Esophagus mucosa (tissue), 1 donor: ENCODE measurements at regions not wholly inside any gene's neighbourhood (a gene's known extent, or its start where the extent isn't known, plus 50 kb on each side); places are given as distances from the start of the nearest gene placed in this dataset.
"Not testable (repeated sequence)": the region's sequence is repeated elsewhere in the genome, so short reads cannot be mapped to it uniquely, and the experiment has no call there.

ENCODE experiments used
- ATAC-seq: fragments of 200-7000 bp; cut with Tn5 transposase; one replicate; pipeline ENCODE4 v1.9.1; 2020
- donor health status: DM: yes; HTN: yes; CAD: no.

DNA sequence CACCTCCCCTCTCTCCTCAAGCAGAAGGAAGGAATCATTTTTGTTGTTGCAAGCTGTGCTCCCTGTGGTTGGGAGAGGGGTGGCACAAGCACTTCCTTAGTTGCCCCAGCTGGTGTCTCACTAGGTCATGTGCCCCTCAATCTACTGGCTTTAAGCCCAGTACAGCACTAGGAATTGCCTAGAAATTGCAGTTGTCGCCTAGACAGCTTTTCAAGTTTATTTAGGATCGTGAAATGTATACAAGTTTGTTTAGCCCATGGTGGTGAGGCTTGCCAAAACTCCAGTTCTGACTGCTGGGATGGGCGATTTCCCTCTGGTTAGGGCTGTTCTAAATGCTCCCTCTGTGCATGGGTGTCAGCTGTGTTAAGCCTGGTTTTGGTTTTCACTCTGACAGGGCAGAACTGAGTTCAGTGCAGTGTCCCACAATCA, 126.8 kb upstream of the ZNF644 start:
- ATAC-seq = no peak

DNA sequence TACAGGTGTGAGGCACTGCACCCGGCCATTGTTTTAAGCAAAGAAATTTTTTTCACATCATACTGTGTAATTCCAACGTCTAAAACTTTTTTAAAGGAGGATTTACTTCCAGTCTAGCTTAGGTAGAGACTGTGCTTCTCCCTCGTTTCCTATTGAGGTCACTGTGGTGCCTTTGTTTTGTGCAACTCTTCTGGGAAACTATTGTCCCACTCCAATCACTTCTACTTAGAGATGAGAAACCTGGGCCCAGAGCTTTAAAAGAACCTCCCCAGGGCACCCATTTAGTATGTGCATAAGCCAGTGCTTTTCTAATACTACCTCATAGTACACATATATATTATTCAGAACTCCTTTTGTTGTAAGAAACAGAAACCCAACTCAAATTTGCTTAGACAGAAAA, 120.0 kb upstream of the ZNF644 start:
- ATAC-seq = no peak

DNA sequence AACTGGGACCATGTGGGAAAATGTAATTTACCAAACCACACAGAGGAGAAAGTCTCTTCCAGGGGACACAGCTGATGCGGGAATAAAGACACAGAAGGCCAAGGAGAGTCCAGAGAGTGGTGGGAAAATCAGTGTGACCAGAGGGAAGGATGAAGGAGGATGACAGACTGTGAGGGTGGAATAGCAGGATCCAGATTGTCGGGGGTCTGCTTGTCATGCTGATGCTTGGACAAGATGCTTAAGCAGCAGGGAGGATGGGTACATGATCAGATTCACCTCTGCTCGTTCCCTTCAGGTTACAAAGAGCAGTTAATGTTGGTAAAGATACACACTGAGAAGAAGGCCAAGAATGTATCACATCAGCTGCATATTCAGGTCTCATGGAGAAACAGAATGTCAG, 117.1 kb upstream of the ZNF644 start:
- no peak for ATAC-seq

DNA sequence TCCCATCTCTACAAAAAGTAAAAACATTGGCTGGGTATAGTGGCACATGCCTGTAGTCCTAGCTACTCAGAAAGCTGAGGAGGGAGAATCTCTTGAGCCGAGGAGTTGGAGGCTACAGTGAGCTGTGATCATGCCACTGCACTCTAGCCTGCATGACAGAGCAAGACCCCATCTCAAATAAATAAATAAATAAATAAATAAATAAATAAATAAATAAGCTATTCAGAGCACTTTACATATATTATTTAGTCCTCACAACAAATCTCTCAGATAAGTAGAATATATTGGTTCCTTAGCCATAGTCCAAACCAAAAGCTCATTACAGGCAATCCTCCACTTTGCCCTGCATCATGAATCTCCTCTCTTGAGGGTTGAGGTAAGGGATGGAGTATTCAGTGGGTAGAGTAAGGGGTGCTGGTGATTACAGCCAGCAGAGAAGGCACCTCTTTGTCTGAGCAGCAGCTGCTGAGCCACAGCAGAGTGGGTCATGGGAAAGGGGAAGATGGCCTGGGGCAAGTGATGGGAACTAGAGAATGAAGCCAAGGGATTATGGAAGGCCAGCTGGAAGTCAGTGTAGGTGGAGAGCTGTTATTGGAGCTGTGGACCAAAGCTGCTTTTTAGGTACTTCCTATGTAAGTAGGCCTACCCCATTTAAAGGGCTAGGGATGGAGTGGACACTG, 115.5 kb upstream of the ZNF644 start:
- ATAC-seq = no peak

DNA sequence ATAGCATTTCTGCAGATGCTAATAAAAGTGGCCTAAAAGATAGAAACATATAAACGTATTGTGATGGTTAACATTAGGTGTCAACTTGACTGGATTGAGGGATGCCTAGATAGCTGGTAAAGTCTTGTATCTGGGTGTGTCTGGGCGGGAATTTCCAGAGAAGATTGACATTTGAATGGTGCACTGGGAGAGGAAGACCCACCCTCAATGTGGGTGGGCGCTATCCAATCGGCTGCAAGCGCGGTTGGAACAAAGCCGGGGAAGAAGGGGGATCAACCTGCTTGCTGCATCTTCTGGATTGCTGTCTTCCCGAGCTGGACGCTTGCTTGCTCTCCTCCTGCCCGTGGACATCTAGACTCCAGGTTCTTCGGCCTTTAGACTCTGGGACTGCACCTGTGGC, 114.0 kb upstream of the ZNF644 start:
- ATAC-seq = no peak

DNA sequence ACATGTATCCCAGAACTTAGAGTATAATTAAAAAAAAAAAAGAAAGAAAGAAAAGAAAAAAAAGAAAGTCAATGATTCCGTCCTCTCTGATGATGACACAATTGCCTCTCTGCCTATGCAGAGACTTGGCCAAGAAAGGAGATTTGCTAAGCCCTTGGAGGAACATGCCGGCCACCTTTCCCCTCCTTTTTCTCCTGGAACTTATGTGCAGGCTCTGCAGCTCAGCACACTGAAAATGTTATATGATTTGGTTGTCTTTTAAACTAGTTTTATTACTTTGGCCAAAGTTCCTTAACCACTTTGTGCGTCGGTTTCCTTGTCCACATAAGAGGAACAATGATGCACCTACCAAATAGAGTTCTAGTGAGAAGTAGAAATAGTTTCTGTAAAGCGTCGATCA, 111.4 kb upstream of the ZNF644 start:
- ATAC-seq = no peak

DNA sequence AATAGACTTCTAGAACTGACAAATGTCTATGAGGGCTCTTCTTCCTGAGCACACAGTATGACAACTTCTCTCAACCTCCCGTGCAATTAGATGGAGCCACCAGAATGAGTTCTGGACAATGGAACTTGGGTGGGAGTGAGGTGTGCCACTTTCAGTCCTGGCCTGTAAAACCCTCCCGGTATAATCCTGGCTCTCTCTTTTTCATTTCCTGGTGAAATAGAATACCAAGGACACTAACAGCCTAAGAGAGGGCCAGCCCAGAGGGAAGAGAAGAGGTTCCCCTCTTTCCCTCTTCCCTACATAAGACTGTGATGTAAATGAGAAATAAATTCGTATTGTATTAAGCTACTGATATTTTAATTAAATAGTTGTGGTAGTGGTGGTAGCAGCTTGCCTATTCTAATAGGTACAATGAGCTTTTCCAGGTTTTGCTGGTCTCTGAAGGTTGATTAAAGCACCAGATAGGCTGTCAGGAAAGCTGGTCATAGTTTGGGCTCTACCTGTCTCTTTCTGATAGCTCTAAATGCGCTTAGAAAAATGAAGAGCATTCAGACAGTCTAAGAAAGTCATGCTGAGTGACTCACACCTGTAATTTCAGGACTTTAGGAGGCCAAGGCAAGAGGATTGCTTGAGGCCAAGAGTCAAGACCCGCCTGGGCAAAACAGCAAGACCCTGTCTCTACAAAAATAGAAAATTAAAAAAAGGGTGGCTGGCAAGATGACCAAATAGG, 108.6 kb upstream of the ZNF644 start:
- no peak for ATAC-seq

DNA sequence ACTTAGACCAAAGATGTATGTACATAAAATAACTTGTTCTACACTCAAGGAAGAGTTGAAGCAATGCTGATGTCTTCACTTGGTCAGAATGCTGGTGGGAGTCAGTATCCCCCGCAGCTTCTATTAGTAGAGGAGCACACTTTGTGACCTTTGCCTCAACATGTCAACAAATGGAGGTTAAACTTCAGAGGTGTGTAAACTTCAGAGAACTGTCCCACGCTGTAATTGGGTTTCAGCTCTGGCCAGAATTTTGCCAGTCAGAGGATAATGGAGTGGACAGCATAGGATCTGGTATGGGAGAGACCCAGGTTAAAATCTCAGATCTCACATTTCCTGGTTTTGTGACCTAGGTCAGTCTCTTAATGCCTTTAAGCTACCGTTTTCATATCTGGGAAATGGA, 107.6 kb upstream of the ZNF644 start:
- ATAC-seq = no peak

DNA sequence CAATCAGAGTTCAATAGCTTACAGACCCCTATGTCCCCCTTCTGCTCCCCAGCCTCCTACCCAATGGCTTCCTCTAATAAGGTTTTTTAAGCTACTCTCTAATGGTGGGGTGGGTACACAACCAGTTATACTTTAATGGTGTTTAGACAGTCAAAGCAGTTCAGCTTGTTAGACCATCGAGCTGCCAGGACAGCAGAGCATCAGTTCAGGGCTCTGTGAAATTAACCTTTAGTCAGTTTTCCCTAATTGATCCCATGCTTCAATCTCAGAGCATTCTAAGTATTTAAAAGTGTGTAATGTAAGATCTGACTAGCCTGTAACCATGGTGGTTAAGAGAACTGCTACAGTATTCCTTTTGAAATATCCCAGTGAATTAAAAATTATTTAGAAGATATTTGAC, 107.2 kb upstream of the ZNF644 start:
- no peak for ATAC-seq

DNA sequence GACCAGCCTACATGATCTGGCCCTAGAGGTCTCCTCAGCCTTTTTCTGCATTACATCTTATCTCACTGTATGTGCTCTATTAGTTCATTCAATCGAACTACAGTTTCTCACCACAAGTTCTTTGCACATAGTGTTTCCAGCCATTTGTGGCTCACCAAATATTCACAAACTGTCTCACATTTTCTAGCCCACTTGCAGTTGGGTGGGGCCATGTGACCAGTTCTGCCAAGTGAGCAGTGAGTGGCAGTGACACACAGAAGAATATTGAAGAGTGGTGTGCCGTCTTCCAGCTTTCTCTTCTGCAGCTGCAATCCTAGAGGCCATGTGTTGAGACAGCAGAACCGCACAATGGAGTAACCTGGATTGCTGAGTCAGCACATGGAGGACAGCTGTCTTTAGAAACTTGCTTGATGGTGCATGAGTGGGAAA, 103.2 kb upstream of the ZNF644 start:
- no peak for ATAC-seq

DNA sequence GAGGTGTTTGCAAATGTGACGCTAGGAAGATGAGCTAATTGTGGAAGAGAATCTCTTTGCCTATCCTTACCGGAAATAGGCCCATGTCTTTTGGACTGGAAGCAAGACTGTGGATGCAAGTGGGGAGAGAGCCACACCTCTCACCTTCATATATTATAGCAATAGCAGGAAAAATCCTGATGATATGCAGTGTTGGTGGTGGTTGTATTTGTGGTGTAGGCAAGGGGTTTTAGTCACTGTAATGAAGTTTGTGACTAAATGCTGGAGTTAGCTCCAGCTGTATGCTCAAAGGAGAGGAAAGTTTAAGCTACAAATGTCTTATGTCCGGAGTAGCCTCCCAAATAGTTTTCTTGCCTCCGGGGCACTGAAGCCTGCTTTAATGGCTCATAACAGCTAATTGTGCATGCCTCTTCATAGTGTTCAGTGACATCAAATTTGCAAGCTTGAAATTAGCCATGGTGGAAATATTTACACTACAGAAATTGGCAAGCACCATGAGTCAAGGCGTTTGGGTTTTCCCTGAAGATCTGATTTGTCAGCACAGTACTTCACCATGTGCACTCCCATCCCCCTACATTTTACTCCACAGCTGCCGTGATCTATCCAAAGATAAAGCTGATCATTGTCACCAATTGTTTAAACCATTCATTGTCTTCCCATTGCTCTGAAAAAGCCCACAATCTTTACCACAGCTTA, 102.6 kb upstream of the ZNF644 start:
- no peak for ATAC-seq

DNA sequence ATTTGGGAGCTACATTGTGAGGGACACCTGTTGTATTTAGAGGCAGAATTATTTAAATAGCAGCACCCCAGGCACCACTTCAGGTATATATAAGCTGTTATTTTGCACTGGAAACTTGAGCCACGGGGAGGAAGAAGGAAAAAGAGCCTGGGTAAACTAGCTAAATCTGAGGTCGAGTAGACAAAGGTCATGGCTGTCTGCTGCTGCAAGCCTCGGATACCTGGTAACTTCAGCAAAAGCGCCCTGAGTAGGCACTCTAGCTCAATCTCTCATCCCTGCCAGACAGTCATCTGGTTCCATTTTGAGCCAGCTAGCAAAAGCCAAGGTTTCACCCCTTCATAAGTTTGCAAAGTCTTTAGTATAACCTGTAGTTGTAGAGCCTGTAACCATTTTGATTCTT, 101.9 kb upstream of the ZNF644 start:
- ATAC-seq = no peak

DNA sequence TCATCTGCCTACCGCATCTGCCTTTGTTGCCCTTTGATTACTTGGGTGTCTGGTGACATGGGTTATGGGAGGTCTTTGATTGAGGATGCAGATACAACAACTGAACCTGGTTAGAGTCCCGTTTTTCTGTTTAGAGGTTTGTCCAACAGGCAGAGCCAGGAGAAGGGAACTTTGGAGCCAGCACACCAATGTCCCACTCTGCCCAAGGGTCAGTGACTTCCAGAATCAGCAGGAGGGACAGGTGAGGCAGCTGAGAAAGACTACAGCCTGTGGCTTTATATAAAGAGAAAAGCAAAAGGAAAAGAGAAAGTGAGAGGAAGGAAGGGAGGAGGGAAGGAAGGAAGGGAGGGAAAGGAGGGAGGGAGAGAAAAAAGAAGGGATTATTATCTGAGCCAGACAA, 101.5 kb upstream of the ZNF644 start:
- no peak for ATAC-seq

DNA sequence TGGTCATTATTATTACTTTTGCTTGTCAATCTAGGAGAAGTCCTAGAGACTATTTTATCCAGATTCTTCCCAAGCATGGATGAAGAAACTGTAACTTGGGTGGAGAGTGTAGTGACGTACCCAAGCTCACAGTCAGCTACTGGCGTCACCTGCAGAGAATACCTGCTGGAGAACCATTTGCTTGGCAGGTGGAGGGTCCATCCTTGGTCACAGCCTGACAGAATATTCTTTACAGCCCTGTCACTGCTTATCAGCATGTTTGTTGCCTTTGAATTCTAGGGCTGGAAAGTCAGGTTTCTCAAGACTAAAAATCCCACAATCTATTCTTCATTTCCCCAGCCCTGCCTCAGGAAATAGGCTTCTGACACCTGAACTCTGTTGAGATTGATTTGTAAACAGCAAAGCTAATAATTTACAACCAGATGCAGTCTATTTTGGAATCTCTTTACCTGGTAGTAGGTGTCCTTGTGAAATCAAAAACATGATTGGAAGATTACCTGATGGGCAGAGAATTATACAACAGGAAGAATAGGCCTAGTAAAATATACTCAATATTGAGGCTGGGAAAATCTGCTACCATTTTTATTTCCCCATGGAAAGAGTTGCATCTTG, 100.4 kb upstream of the ZNF644 start:
- ATAC-seq = no peak

DNA sequence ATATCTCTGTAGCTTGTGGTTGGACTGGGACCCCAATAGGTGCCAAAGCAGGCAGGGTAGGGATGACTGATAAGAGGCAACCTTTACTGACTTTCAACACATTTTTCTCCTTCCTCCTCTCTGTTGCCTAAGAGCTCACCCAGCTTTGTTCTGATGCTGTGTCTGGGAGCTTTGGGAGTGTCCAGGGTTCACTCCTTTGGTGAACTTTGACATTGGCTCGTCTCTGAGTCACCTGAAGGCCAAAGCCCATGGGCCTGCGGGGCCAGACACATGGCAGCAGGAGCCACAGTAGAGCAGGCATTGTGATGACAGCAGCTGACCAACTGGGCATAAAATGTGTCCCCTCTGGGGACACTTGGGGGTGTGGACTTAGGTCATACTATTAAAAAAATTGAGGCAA, 99.5 kb upstream of the ZNF644 start:
- no peak for ATAC-seq

DNA sequence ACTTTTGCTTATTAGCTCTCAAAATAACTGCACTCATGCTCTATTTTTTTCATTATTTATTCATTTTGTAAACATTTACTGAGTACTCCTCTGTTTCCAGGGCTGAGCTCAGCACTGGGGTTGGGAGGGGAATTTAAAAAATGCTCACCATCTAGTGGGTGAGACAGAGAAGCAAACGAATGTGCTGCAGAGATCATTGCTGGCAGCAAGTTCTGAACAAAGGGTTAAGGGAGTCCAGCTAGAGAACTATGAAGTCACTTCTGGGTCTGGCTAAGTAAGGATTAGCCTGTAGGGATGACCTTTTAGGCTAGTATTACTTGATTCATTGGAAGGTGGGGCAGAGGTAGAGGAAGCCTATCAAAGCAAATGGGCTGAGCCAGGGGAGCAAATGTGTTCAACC, 99.1 kb upstream of the ZNF644 start:
- no peak for ATAC-seq

DNA sequence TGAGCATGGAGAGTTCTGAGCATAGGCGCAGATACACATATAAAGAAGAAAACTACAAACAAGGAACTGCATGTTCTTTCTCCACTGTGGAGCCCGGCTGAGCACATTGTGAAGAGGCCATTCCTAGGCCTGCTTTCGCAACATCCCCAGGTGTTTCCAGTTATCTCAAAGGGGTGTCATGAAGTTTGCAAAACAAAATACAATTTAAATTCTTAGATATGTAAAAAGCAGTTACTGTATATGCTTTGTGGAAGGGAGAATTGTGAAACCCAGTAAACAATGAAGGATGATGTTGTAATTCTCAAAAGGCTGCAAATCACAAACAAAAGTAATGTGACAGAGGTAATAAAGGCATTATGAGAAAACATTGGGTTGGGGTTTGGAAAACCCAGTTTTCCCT, 98.6 kb upstream of the ZNF644 start:
- ATAC-seq = no peak

DNA sequence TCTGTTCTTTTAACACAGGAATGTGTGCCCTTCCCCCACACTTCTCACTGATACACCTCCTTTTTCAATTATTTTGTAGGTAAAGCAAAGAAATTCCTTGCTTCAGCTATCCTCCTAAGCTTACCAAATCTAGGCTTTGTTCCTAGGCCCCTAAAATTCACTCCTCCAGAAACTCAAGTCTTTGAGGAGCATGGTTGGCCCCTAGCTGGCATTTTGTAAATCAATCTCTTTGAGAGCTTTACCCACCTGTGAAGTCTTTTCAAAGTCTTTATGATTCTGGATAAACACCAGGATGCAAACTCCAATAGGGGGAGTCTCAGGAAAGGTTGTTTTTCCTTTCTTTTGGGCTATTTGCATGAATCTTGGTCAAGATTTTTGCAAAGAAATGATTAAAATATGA, 82.9 kb upstream of the ZNF644 start:
- ATAC-seq = no peak

DNA sequence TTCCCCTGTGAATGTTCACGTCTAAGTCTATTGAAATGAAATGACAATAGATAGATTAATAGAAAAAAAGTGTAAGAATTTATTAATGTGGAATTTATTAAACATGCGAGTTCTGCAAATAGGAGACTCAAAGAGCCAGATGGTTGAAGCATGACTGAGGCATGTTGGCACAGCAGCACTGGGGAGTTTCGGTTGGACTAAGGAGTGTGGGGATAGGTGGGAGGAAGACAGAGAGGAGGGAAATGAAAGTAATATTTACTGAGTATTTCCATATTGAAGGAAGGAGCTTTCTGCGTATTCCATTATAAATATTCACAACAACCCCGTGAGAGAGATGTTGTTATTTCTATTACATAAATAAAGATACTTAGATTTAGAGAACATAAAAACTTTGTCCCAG, 79.5 kb upstream of the ZNF644 start:
- ATAC-seq = no peak

DNA sequence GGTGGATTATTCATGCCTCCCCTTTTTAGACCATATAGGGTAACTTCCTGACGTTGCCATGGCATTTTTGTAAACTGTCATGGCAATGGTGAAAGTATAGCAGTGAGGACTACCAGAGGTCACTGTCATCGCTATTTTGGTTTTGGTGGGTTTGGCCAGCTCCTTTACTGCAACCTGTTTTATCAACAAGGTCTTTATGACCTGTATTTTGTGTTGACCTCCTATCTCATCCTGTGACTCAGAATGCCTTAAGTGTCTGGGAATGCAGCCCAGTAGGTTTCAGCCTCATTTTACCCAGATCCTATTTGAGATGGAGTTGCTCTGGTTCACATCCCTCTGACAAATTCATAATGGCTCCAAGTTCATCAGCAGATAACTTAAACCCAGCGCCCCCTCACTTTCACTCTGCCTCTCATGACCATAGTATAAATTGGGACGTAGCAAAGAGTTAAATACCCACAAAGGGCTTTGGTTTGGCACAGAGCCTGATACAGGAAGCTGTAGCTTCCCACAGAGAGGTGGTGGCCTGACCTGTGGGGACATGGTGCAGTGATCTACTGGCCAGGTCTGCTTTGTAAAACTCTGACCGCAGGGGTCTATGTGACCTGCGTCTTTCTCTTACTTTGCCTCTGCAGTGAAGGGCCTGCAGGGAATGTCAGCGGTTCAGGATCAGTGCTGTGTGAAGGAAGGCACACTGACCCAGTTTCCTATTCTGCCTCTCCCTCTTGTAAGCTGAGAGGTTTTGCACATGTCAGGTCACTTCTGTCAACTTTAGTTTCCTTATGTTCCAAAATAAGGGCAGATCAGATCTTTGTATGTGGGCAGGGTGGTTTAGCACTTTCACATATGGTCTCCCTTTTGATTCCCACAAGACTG, 78.1 kb upstream of the ZNF644 start:
- ATAC-seq = no peak

DNA sequence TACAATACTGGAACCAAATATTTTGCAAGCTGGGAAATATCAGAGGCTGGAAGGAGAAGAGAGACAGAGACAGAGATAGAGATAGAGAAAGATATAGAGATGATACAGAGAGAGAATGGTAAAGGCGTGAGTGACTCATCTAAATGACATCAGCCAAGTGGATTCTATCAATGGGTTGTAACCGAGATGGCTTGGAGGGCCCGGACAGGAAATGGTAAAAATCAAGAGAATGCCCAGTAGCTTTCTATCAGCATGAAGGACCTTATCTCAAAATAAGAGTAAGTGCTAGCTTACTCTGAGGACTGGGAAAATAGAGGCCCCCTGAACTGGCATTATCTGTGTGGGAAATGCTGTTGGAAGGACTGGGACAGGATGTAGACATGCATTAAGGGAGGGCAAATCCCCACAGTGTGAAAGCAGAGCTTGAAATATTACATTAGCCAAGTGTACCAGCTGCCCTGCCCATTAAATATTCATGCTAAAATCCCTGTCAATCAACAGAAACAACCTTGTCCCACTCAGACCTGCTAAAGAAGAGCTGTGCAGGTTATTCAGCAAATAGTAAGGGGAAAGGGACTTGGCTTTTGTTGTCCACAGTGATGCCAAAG, 76.6 kb upstream of the ZNF644 start:
- ATAC-seq = no peak

DNA sequence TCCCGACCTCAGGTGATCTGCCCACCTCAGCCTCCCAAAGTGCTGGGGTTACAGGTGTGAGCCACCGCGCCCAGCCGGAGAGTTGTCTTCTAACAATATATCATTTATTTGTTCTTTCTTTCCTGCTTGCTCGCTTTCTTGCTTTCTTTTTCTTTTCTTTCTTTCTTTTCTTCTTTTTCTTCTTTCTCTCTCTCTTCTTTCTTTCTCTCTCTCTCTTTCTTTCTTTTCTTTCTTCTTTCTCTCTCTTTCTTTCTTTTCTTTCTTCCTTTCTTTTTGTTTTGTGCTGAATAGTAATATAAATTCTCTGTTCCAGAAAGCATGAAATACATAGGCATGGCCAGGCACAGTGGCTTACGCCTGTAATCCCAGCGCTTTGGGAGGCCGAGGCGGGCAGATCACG, 73.5 kb upstream of the ZNF644 start:
- ATAC-seq = not testable (repeated sequence)
